HuH-7.5 (cell line): ENCODE measurements at regions not wholly inside any gene's neighbourhood (a gene's known extent, or its start where the extent isn't known, plus 50 kb on each side); places are given as distances from the start of the nearest gene placed in this dataset.

Experiments
- DNase-seq: peaks from one replicate; pipeline ENCODE4 v3.0.0; 2011; ENCODE audit warnings: low spot score

GRCh38 chr13:55669051-55669450 lies 1471.7 kb upstream of the PRR20A start:
- DNase-seq: no peak

- no peak for DNase-seq
Measured at GRCh38 chr13:55673910-55674309, 1466.8 kb upstream of the PRR20A start.

GRCh38 chr13:55682776-55683175 lies 1457.9 kb upstream of the PRR20A start:
- no peak for DNase-seq

- no peak for DNase-seq
Measured at GRCh38 chr13:55705526-55705925, 1435.2 kb upstream of the PRR20A start.

DNA sequence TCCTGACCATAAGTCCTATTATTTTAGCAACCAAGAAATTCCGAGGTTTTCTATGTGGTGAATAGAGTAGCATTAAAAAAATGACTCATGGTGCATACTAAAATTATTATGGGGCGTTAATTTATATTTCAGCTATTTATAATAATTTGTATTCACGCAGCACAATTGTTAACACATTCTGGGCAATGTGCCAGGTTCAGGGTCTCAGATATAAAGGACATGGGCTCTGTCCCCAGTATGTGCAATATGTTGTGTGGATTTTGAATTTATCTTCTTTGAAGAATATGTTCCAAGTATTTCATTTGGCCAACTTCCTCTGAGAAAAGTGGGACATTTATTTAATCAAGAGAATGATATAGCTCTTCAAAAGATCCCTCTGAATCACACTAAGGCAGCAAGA lies 1434.7 kb upstream of the PRR20A start:
- DNase-seq: no peak

DNA sequence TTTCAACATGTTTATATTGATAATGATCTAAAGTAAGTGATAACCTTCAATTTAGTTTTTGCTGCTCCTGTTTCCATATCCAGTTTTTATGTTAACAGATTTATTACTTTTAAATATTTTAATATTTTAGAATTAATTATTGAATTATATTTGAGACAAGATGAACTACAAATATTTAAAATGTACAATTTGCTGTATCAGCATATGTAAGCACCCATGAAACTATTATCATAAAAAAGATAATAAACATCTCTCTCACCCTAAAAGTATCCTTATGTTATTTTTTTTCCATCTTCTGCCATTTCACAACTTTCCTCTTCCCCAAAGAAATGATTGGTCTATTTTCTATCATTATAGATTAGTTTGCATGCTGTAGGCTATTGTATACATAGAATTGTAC lies 1426.6 kb upstream of the PRR20A start:
- DNase-seq: no peak

GRCh38 chr13:55727683-55728082 lies 1413.0 kb upstream of the PRR20A start:
- no peak for DNase-seq

GRCh38 chr13:55728247-55728646 lies 1412.5 kb upstream of the PRR20A start:
- DNase-seq: no peak

GRCh38 chr13:55745828-55746227 lies 1394.9 kb upstream of the PRR20A start:
- no peak for DNase-seq

DNA sequence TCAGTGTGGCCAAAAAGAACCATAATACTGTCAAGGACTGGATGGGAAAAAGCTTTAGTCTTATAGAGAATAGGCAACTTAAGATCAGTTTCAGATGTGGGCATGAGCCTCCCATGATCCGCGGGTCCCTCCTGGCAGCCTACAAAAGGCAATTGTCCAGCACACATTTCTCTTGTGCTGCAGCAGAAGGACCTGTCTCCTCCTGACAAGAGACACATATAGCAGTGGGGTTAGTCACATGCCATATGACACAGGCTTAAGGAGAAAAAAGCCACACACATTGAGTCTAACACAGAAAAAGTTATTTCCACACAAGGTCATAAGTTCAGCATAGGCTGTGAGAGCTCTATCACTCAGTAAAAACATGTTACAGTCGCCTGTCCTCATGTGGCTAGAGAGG lies 1378.7 kb upstream of the PRR20A start:
- DNase-seq: no peak

- no peak for DNase-seq
Measured at GRCh38 chr13:55777612-55778011, 1363.1 kb upstream of the PRR20A start.

- no peak for DNase-seq
Measured at GRCh38 chr13:55783841-55784240, 1356.9 kb upstream of the PRR20A start.

DNA sequence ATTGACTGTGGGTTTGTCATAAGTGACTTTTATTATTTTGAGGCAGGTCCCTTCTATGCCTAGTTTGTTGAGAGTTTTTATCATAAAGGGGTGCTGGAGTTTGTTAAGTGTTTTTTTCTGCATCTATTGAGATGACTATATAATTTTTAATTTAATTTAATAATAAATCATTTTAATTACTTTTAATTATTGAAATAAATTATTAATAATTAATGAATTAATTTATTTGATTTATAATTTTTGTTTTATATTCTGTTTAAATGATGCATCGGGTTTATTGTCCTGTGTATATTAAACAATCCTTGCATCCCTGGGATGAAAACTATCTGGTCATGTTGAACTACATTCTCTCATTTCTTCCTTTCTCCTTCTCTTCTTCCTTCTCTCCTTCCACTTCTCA lies 1352.2 kb upstream of the PRR20A start:
- no peak for DNase-seq

GRCh38 chr13:55792544-55793193 lies 1348.0 kb upstream of the PRR20A start:
- no peak for DNase-seq

- DNase-seq: no peak
Measured at GRCh38 chr13:55815458-55816033, 1325.2 kb upstream of the PRR20A start.

DNA sequence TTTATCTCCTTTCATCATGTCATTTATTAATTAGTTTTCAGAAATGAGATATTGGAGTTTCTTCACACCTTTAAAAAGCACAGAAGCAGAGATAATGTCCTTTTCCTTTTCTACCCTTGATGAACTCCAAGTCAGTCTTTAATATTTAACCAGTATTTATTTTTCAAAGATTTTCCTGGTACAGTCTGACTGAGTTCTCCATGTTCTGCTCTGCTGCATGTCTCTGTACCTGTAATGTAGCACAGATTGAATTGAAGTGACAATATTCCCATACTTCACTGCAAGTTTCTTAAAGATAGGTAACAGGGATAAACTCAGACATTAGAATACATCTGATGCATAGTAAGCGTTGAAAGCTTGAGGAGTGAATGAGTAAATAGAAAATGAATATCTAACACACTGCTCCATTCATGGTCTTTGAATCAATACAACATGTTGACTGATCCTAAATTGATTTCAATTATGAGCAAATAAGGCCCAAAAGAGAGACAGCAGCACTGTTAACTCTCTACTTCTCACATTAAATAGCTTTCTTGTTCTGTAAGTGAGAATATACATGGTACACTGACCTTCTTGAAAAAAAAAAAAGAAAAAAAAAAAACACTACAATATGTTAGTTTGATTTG lies 1323.6 kb upstream of the PRR20A start:
- DNase-seq: no peak

- DNase-seq: no peak
Measured at GRCh38 chr13:55820817-55821216, 1319.9 kb upstream of the PRR20A start.

GRCh38 chr13:55869648-55870047 lies 1271.1 kb upstream of the PRR20A start:
- DNase-seq: no peak

DNA sequence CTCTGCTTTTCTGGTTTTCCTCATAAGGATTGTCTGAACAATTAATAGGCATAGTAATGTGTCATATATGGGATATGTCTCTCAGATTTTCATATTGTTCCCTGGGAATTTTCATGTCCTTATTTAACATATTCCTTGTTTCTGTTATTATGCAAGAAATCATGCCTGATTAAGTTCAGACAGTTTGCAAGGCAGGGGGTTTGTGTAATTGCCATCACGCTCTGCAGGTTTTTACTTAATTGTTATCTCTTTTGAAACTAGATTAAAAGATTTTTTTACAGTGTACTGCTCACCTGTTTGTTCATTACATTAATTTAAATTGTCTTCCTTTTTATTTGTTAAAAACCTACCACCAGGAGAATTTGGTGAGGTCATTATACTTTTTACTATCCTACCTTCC lies 1253.2 kb upstream of the PRR20A start:
- DNase-seq: no peak

DNA sequence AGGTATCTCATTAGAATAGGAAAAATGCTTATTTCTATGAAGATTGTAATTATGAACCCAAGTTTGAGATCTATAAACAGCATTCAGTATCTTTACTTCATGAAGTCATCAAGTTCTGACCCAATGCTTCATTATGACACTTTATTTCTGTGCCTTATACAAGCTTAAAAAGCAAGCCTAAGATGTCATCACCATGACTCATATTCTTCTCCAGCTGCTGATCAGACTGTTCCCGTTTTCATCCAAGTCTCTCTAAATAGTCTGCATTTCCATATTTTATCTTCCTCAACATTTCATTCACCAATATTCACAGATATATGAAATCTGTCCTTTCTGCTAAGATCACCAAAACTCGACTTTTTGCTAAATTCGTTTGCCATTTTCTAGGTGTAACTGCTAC lies 1247.2 kb upstream of the PRR20A start:
- DNase-seq: no peak

GRCh38 chr13:55937180-55937579 lies 1203.5 kb upstream of the PRR20A start:
- DNase-seq: no peak

GRCh38 chr13:55948175-55948574 lies 1192.5 kb upstream of the PRR20A start:
- no peak for DNase-seq

DNA sequence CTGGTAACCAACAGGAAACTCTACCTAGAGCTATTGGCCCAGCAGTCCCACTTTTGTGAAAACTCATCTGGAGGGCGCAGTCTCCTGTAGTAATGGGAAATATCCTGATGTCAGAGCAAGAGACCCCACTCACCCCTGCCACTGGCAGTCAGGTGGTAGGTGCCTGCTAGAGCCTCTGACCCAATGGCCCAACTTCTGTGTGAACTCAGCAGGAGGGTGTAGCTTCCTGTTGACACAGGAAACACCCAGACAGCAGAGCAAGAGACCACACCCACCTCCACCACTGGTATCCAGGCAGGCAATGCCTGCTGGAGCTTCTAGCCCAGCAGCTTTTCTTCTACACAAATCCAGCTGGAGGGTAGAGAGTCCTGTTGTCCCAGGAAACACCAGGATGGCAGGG lies 1176.8 kb upstream of the PRR20A start:
- DNase-seq: no peak

DNA sequence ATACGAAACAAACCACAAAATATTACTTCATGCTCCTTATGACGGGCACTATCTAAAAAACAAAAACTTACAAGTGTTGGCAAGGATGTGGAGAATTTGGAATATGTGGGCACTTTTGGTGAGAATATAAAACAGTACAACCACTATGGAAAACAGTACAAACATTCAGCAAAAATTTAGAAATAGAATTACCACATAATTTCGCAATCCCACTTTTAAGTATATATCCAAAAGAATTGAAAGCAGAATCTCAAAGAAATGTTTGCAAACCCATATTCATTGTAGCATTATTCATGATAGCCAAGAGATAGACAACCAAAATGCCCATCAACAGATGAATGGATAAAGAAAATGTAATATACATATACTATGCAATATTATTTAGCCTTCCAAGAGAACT lies 1173.7 kb upstream of the PRR20A start:
- DNase-seq: no peak
